Body of pancreas (tissue), 4 donors: ENCODE measurements at regions not wholly inside any gene's neighbourhood (a gene's known extent, or its start where the extent isn't known, plus 50 kb on each side); places are given as distances from the start of the nearest gene placed in this dataset.
A peak's percentile ranks its signal among the peaks of the same experiment; 100 is the strongest.

Source experiments
- ATAC-seq: fragments of 150-250 bp; one replicate; pipeline ENCODE4 v1.9.1; 2016
- DNase-seq, 4 donors: peaks; one replicate each; pipeline ENCODE4 v3.0.0-alpha.2; 2019
- H3K27ac ChIP-seq, 4 donors: fragments of 200-600 bp; sonication (generic); 1 replicate in 3 of 4; 2 replicates in 1 of 4; pipeline versions ENCODE4 v1.5.1 to v1.6.1; 2016 to 2019; ENCODE audit warnings: mild to moderate bottlenecking in 1 of 4, mixed read lengths in 1 of 4, moderate library complexity in 1 of 4
- H3K27me3 ChIP-seq, 2 donors: fragments of 200-600 bp; sonication (generic); one replicate each; pipeline ENCODE4 v1.6.0; 2016; ENCODE audit warnings: mild to moderate bottlenecking in 1 of 2
- H3K36me3 ChIP-seq, 2 donors: fragments of 200-600 bp; sonication (generic); replicated peaks in 1 of 2; 2 replicates each; pipeline ENCODE4 v1.5.1; 2016; ENCODE audit warnings: low read depth in 2 of 2; ENCODE audit not compliant: insufficient read depth in 1 of 2
- H3K4me1 ChIP-seq: fragments of 200-600 bp; sonication (generic); one replicate; pipeline ENCODE4 v1.6.0; 2016
- H3K4me3 ChIP-seq, 2 donors: fragments of 200-600 bp; sonication (generic); 1 replicate in 1 of 2; 2 replicates in 1 of 2; pipeline ENCODE4 v1.5.1; 2016 to 2019
- H3K9me3 ChIP-seq, 3 donors: fragments of 200-600 bp; sonication (generic); 1 replicate in 2 of 3; 2 replicates in 1 of 3; pipeline ENCODE4 v1.5.1; 2016
- POLR2A ChIP-seq, 3 donors: fragments of 450-650 bp; IDR thresholded peaks; one replicate each; pipeline ENCODE4 v1.6.1; 2016; ENCODE audit warnings: antibody characterized with exemption in 3 of 3, mild to moderate bottlenecking in 2 of 3
- WGBS, 2 donors: methylation state at CpG; one replicate each; pipeline ENCODE4 v1.1.5; 2017; 5-methylcytosine and 5-hydroxymethylcytosine counted together
- intact Hi-C: fragments of 100-400 bp; cut with DNase I; formaldehyde crosslinking; loops from one replicate; pipeline ENCODE4 v1.15.1; 2023
- TF ChIP-seq, protein P1 (sequence below), 7 experiments: fragments of 450-650 bp in 4 of 7; fragments of 200-600 bp in 3 of 7; sonication (generic) in 3 of 7; IDR thresholded peaks; one replicate each; pipeline ENCODE4 v1.5.1; 2016 to 2019; ENCODE audit warnings: antibody characterized with exemption in 7 of 7

DNA sequence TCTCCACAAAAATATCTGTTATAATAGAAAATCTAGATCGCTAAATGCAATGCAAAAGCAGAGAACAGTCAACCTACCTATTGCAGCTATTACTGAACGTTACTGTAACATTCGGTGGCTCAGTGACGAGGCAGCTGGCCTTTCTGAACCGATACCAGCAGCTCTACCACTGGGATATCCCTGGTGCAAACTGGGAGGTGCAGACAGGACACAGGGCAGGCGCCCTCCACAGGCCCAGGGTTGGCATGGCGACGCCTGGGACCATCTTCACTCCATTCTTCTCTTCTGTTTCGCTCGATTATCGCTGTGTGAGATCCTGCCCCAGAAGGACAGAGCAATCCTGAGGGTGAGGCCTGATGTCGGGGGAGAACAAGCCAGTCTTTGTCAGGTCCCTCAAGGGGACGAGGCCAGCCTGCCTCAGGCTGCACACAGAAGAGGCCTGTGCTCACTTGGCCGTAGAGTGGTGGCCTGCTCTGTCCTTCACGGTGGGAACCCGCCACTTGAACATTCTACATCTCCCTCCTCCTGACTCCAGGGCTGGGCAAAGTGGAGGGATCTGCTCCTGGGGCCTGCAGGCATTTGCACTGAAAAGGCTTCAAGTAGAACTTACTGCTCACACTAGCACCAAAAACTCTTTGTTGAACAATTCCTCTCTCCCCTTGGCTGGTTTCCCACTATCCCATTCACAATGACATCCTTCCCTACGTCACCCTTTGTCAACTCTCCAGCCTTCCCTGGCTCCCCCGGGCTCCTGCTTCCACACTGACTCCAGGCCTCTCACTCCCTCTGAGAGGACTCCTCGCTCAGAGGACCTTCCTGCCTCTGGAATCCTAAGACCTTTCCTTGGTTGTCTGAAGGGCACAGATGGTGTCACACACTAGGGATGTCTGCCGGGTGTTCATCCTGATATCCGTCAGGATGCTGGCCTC lies 49.7 kb downstream of the CYRIA start:
- Histone ChIP-seq H3K36me3 (no peaks in the 10 kb centered on the region), H3K4me3 (no peak overlapping the region), H3K27ac (no peak overlapping the region), H3K4me1 (peaks cover 15% of the 10 kb centered on the region), H3K27me3 (no peaks in the 10 kb centered on the region), H3K9me3 (no peaks in the 10 kb centered on the region)
- TF ChIP-seq, protein P1, sequence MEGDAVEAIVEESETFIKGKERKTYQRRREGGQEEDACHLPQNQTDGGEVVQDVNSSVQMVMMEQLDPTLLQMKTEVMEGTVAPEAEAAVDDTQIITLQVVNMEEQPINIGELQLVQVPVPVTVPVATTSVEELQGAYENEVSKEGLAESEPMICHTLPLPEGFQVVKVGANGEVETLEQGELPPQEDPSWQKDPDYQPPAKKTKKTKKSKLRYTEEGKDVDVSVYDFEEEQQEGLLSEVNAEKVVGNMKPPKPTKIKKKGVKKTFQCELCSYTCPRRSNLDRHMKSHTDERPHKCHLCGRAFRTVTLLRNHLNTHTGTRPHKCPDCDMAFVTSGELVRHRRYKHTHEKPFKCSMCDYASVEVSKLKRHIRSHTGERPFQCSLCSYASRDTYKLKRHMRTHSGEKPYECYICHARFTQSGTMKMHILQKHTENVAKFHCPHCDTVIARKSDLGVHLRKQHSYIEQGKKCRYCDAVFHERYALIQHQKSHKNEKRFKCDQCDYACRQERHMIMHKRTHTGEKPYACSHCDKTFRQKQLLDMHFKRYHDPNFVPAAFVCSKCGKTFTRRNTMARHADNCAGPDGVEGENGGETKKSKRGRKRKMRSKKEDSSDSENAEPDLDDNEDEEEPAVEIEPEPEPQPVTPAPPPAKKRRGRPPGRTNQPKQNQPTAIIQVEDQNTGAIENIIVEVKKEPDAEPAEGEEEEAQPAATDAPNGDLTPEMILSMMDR (IDR thresholded peaks at IDR 0.05): no peak
- no peak for TF ChIP-seq POLR2A (IDR thresholded peaks at IDR 0.05)
- intact Hi-C loops: no loop called here
- 78 to 81% methylated on average over 19 to 21 of the region's 21 CpGs for WGBS, 2 donors
- ATAC-seq (no peak), DNase-seq (no peak)

DNA sequence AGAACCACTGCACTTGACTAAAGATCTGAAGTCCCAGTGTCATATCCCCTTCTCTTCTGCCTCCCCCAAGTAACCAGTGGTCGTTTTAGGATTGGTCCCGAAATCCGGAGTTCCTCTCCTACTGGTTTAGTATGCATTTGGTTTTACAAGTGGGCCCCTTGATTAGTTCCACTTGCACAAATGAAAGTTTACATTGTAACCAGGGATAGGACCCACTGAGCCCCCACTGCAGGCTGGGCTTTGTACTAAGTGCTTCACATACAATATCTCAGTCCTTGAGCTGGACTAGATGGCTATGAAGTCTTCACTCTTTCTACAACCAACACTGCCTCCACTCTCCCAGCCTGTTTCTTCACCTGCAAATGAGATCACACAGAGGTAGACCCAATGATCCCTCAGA lies 50.4 kb downstream of the CYRIA start:
- intact Hi-C loops: no loop called here
- DNase-seq: no peak
- peaks cover 15% of the 10 kb centered on the region for H3K4me1 ChIP-seq
- H3K9me3 ChIP-seq: no peaks in the 10 kb centered on the region
- H3K27ac ChIP-seq: no peak overlapping the region
- no peaks in the 10 kb centered on the region for H3K36me3 ChIP-seq
- no peak overlapping the region for H3K4me3 ChIP-seq
- WGBS, 2 donors: 69 to 84% methylated on average over 3 of the region's 3 CpGs
- no peaks in the 10 kb centered on the region for H3K27me3 ChIP-seq
- no peak for ATAC-seq
- TF ChIP-seq, protein P1 (IDR thresholded peaks at IDR 0.05): no peak
- no peak for TF ChIP-seq POLR2A (IDR thresholded peaks at IDR 0.05)

DNA sequence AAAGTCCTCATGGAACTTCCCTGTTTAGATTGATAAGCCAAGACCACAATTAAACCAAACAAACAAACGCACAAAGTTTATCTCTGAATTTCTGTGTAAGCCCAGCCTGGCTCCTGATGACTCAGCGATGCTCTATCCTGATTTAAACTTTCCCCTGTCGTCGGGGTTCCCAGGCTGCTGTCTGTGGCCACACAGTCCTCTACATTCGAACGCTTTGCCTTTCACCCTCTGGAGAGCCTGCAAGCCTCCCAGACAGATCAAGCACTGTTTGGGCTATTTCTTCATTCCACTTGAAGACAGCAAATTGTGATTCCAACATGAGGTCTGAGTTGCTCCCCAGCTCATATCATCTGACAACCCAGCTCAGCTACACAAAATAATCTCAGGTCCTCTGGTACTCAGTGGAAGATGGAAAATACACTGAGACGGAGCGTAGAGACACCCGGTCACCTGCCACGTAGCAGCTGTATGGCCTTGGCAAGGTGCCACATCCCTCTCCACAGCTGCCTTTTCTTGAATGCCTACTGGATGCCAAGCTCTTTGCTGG lies 51.2 kb downstream of the CYRIA start:
- no peak for ATAC-seq
- Histone ChIP-seq H3K4me3 (no peak overlapping the region), H3K27me3 (no peaks in the 10 kb centered on the region), H3K27ac (no peak overlapping the region), H3K4me1 (peaks cover 15% of the 10 kb centered on the region), H3K36me3 (no peaks in the 10 kb centered on the region), H3K9me3 (no peaks in the 10 kb centered on the region)
- DNase-seq: peak in 1 of 4 donors; percentile 26
- intact Hi-C loops: loop anchor here (5.0 kb wide), 1 partner anchor 138 kb away; no protein-coding TSS in a partner anchor
- TF ChIP-seq POLR2A (IDR thresholded peaks at IDR 0.05): no peak
- TF ChIP-seq, protein P1 (IDR thresholded peaks at IDR 0.05): no peak
- 32% methylated on average over 10 of the region's 10 CpGs for WGBS, 2 donors

DNA sequence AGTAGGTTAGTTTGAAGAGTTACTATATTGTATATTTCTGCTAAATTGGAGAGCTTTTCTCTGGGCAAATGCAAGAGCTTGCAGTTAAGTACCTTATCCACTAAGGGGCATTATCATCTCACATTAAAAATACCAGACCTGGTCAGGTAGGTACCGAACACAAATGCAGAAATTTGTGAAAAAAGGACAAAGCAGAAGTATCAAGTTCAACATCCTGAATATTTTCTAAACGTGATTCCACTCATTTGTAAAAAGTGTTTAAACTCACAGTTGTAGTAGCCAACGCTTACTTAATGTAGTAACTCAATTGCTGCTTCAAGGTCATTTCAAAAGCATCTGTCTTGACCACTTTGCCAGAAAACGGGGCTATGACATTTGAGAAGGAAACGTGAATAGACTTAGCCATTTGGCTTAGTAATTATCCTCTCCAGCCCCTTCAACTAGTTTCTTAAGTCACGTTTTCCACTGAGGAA lies 52.1 kb downstream of the CYRIA start:
- H3K36me3 ChIP-seq: no peaks in the 10 kb centered on the region
- DNase-seq (no peak), ATAC-seq (no peak)
- no peaks in the 10 kb centered on the region for H3K9me3 ChIP-seq
- H3K27me3 ChIP-seq: no peaks in the 10 kb centered on the region
- H3K4me3 ChIP-seq: no peak overlapping the region
- no peak overlapping the region for H3K27ac ChIP-seq
- intact Hi-C loops: loop anchor here (5.0 kb wide), 1 partner anchor 139 kb away; no protein-coding TSS in a partner anchor
- TF ChIP-seq POLR2A (IDR thresholded peaks at IDR 0.05): no peak
- TF ChIP-seq, protein P1 (IDR thresholded peaks at IDR 0.05): peak; percentile 9 to 64 (median 46)
- 17 to 19% methylated on average over 6 of the region's 6 CpGs for WGBS, 2 donors
- peaks cover 19% of the 10 kb centered on the region for H3K4me1 ChIP-seq
